22Rv1 (cell line): ENCODE measurements at regions not wholly inside any gene's neighbourhood (a gene's known extent, or its start where the extent isn't known, plus 50 kb on each side); places are given as distances from the start of the nearest gene placed in this dataset.

ENCODE experiments used
- H3K27ac ChIP-seq: fragments of 450-650 bp; 2 replicates; pipeline ENCODE4 v1.5.1; 2017
- ZFX ChIP-seq: fragments of 450-650 bp; IDR thresholded peaks from 2 replicates; pipeline ENCODE4 v1.6.1; 2017; ENCODE audit warnings: antibody characterized with exemption, borderline replicate concordance
- TF ChIP-seq, protein P1 (sequence below): fragments of 450-650 bp; IDR thresholded peaks from 2 replicates; pipeline ENCODE4 v1.5.1; 2017; ENCODE audit warnings: mild to moderate bottlenecking

DNA sequence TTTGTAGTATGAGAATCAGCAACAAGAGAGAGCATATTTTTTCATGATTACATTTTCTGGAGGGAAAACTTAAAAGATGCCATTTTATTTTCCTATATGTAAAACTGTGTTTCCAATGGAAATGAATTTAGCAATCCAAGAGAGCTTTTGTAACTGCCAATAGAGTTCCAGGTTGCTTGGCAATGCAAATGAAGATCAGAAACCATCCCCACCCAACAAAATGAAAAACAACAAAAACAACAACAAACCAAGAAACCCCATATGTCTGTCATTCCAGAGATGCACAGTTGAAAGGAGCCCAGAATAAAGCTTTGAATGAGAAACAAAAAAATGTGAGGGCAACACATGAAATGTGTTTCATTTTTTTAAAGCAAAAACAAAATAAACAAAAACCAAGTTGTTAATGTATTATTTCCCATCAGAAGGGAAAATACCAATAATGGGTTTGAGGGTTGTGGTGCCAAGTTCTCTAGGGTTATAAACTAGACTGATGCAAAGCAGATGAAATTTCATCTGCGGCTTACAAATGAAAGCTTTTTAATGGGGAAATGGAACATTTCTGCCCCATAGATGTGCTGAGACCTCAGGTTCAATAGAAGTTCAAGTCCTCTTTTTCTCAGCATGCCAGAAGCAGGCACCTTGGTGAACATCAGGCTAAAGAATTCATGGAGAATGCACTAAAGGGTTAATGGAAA is 121.5 kb upstream of the MCHR2 start:
- no peak overlapping the region for H3K27ac ChIP-seq
- TF ChIP-seq ZFX, result no peak
- TF ChIP-seq, protein P1, sequence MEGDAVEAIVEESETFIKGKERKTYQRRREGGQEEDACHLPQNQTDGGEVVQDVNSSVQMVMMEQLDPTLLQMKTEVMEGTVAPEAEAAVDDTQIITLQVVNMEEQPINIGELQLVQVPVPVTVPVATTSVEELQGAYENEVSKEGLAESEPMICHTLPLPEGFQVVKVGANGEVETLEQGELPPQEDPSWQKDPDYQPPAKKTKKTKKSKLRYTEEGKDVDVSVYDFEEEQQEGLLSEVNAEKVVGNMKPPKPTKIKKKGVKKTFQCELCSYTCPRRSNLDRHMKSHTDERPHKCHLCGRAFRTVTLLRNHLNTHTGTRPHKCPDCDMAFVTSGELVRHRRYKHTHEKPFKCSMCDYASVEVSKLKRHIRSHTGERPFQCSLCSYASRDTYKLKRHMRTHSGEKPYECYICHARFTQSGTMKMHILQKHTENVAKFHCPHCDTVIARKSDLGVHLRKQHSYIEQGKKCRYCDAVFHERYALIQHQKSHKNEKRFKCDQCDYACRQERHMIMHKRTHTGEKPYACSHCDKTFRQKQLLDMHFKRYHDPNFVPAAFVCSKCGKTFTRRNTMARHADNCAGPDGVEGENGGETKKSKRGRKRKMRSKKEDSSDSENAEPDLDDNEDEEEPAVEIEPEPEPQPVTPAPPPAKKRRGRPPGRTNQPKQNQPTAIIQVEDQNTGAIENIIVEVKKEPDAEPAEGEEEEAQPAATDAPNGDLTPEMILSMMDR, result no peak

DNA sequence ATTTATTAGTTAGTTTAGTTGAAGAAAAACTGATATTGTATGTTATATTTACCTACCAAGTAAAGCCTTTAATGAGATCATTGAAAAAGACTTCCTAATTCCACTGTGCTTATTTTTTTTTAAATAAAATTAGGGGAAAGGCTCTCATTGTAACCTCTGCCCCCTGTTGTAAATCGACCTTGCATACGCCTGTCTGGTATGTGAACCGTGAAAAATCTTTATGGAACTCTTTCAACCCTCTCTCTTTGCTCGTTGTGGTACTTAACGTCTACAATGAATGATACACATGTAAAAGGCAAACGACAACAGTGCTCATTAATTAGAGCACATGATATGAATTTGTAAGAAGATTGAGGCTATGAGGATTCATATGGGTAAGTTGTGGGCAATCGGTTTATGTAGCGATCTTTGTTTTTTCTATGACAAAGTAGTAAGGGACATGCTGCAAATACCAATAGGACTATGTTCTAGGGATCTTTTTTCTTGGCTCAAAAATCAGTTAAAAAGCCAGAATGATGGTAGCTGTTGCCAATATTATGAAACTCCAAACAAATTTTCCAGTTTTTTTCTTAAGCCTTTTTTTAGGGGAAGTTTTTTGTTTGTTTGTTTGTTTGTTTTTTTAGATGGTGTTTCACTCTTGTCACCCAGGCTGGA is 119.0 kb upstream of the MCHR2 start:
- TF ChIP-seq, protein P1, result no peak
- no peak for TF ChIP-seq ZFX
- no peak overlapping the region for H3K27ac ChIP-seq

DNA sequence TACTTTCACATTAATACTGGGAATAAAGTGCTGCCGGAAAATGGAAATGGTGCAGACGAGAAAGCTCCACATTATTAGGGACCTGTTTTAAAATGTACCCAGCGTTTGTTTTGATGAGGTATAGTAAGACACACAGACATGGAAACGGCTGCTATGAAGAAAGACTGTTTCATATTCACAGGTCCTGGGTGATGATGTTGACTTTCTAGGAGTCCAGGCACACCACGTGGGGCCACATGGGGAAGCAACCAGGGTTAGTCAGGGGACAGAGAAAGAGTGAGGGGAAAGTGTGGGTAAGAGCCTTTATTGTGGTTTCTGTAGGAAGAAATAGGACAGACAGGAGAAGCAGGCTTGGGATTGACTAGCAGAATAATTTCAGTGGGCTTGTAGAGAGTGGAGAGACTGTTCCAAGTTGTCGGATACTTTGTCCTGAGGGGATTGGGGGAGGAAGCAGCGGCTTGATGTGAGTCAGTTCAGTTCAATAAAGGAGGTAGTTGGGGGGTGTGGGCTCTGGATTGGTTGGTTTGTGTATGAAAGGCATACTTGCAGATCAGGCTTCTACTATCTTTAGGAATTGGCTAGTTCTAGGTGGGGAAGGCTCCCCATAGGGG is 112.0 kb upstream of the MCHR2 start:
- no peak overlapping the region for H3K27ac ChIP-seq

DNA sequence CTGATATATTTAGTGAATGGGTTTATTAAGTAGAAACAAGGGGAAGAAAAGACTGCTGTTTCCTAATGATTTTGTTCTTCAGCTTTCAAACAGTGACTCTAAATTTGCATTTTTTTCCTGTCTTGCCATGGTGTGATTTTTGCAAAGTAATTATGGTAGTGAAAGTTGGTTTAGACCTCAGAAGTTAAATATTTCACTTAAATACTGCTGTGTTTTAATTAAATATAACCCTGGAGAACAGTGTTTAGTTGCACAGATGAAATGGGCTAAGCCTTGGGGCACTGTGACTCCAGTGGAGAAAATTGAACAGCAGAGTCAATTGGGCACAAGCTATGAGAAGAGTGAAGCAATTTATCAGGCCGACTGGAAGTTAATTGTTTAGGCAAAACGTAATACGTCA is 111.1 kb upstream of the MCHR2 start:
- no peak overlapping the region for H3K27ac ChIP-seq
- TF ChIP-seq, protein P1, result no peak
- TF ChIP-seq ZFX, result no peak

More for the DNA sequence above, 112.0 kb upstream of the MCHR2 start:
- TF ChIP-seq ZFX, result no peak
- TF ChIP-seq, protein P1, result no peak

DNA sequence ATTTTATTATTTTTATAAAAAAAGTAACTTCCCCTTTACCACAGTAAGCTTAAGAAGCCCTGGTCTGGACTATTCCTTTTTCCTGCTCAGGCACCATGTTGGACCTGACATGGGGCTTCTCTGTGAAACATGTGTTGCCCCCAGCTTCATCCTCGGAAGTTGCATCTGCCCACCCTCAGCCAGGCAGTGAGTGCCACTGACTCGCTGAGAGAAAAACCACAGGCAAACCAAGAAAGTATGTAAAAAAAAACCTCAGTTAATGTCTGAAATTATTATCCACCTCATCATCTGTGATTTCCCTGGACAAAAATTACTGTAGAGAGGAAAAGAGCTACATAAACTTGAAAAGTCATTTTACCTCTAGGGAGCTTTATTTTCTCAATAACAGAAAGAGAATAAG is 109.9 kb upstream of the MCHR2 start:
- H3K27ac ChIP-seq, result no peak overlapping the region
- TF ChIP-seq ZFX, result no peak
- TF ChIP-seq, protein P1, result no peak

DNA sequence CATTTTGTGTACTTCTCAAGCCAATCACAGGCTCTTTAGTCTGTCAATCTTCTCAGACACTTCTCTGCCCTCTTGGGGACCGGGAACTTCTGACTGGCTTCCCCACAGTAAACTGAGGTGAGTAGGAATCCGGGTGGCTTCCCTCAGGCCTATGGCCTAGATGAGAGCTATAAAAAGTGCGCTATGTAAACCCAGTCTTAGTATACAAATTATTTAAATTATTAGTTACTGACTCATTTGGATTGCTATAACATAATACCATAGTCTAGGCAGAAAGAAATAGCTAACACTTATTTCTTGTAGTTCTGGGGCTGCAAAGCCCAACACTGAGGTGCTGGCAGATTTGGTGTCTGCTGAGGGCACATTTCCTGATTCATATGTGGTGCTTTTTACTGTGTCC is 109.2 kb upstream of the MCHR2 start:
- no peak overlapping the region for H3K27ac ChIP-seq
- TF ChIP-seq ZFX, result no peak
- TF ChIP-seq, protein P1, result no peak

DNA sequence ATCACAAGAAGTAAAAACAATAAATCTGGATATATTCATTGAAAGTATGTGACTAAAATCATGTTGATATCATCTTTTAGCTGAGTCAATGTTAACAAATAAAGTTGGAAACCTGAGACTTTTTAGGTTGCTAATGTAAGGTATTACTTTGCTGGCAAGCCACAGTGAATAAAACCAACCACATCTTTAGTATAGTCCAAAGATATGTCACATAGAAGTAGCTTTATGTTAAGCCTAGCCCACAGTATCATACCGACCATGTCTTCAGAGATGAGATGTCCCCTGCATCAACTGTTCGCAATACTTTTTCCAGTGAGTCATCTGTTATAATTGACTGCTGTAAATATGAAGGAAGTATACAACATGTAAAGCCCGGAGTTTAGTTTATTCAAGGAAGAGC is 107.6 kb upstream of the MCHR2 start:
- TF ChIP-seq, protein P1, result no peak
- TF ChIP-seq ZFX, result no peak

More for the DNA sequence above, 107.6 kb upstream of the MCHR2 start:
- H3K27ac ChIP-seq, result no peak overlapping the region
